DMS79 treated with DMSO at 0.1 percent for 48 hours (cell line): ENCODE measurements at regions not wholly inside any gene's neighbourhood (a gene's known extent, or its start where the extent isn't known, plus 50 kb on each side); places are given as distances from the start of the nearest gene placed in this dataset.

Experiments used
- DNase-seq: peaks from one replicate; lab custom pipeline; 2025; lab: John Stamatoyannopoulos, UW

DNA sequence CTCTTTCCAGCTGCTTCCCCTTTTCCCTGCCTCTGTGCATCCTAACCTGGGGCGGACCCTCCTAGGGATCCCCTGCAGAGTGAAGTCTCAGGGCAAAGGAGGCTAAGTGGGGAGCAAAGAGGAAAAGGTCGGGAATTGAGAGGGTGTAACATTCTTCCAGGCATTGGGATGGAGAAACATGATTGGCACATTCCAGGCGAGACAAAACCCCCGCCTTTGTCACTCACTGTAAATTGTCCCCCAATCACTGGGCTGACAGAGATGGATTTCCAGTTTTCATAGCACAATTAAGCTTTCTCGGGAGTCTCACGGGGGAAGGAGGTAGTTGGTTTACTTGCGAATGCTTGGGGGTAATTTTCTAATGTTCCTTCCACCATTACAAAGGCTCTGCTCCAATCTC lies 74.9 kb downstream of the MIAT start:
- DNase-seq = no peak

DNA sequence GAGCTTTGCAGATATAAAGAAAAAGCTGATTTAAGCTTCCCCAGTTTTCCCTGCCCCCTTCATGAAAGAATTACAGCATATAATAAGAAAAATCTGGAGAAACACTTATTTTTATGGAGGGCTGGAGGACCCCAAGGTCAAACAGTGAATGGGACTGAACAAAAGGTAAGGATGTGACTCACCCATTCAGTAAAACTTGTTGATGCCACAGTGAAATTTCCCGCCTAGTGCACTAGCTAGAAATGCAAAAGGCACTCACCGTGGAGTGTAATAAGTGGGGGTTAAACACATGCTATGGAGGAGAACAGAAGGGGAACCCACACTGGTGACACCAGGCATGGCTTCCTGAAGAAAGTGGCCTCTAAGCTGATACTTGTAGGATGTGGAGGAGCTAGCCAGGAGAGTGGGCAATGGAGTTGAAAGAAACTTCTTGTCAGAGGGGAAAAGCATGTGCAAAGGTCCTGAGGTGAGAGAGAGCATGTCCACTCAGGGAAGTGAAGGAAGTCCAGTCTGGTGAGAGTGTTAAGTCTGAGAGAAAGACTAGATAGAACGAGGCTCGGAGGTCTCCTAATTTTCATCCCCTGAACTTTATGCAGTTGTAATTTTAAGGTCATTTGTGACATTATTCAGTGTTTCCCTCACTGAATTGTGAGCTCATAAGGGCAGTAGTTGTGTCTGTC lies 77.1 kb downstream of the MIAT start:
- no peak for DNase-seq

DNA sequence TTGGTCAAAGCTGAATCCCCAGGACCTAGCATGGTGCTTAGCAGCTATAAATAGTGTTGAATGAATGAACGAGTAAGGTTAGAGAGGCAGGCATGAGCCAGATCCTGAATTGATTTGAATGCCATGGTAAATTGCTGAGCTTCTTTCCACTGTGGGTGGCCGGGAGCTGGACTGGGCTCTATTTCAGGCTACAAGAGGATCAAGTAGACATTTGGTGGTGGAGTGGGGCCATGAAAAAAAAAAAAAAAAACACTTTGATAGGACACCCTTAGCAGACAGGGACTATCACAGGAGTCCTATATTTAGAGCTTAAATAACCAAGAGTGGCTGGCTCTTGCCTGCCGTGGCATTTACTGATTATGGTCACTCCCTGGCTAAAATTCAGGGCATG lies 77.6 kb downstream of the MIAT start:
- no peak for DNase-seq

DNA sequence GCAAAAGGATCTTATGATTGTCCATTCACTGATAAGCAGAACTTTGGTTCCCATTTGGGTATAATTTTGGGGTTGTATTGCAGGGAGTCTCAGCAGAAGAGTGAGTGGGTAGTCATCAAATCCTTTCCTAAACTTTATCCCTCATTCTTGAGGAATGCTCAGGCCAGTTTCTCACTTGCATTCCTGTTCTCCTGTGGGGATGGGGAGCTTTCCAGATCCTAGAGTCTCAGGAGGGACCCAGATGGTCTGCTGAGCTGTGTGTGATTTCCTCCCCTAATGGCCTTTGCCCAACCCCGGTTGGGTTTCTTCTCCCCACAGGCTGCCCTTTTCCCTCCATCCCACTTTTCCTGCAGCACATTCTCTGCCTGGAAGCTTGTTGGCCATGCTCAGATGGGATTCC lies 79.9 kb downstream of the MIAT start:
- DNase-seq = no peak

DNA sequence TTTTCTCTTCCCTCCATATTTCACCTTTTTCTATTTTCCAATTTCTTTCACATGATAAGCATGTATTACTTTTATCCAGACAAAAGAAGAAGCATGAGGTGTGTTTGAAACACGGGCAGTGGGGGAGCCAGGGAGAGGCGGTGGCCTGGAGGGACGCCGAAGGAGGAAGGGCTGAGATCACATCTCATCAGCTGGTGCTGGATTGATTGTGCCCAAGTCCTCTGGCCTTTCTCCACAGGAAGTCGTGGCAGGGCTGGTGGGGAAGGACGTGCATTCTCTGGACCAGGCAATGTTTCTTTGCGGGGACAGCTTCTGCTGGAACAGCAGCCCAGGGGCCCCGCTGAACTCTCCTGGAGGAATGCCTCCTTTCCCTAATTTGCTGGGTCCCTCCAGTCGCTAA lies 82.9 kb downstream of the MIAT start:
- DNase-seq = no peak

DNA sequence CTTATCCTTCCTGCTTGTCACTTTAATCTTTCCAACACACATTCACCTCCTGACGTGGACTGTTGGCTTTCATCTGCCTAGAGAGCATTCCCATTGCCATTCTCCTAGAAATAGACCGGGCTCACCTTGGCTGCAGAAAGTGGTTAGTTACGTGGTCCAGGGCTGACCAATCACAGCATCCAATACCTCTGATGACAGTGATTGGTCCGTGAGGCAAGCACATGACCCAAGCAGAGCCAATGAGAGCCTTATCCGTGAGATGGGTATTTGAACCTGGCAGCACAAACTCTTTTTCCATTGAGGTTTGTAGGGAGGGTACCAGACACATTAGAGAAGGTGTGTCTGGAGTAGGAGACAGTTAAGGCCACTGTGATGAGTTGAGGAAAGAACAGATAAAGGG lies 85.8 kb downstream of the MIAT start:
- DNase-seq = no peak

DNA sequence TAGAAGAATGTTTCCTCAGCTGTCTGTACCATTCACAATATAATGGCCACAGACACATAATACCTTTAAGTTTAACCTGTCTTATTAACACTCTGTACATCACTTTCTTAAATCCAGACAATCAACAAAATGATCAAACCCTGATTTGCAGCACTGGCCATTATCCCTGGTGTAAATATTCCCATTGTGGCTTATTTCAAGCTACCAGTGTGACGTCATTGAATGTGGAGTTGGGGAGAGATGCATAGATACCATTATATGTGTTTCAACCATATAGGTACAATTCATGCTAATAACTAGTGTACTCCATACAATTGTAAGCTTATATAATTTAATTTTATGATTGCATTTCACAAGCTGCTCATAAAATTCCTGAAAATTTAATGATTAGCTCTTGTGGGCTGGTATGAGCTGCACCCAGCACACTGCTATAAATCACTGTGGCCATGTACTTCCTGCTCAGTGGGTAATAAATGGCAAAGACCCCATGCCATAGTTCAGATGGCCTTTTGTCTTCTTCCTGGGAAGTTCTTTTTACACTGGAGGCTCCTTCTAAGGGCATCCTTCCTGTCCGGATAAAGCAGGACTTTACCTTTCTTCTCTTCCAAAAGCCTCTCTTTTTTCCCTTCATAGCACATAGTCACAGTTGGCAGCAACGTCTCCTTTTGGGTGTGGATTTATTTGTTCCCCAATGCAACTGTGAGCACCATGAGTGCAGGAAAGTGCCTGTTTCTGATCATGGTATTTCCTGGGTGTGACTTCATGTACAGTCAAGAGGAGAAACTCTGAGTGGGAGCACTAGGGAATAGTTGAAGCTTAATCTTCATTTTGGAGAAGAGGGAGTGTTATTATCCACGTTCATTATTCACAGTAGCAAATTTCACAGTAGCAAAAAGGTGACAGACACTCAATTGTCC lies 87.8 kb downstream of the MIAT start:
- DNase-seq = no peak

DNA sequence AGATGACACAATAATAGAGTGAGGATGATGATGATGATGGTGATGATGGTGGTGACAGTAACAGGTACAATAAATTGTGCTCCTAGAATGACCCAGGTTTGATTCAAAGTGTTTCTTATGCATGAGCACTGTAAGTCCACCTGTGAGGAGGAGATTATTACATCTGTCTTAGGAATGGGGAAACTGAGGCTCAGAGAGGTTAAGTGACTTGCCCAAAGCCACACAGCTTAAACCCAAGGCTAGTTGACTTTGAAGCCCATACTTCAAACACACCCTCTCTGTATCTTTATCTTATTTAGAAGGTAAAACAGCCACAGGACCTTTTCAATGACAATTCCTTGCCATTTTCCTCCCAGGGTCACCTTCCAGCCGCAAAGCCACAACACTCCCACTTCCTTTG lies 88.9 kb downstream of the MIAT start:
- DNase-seq = no peak

DNA sequence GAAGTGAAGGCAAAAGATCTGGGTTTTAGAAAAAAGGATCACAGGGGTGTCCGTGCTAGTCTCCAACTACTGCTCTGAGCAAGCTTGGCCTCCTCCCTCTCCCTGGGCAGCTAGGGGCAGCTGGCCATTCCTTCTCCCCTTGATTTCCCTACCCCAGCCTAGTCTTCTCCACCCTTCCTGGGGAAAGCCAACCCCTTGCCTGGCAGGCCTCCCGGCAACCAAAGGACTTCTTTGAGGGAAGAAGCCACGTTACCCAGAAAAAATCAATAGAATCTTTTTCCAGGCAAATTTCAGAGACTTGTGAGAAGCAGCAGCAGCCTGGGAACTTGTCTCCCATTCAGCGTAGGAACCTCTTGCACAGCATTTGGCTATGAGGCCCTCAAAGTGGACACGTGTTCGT lies 91.5 kb downstream of the MIAT start:
- DNase-seq = no peak

DNA sequence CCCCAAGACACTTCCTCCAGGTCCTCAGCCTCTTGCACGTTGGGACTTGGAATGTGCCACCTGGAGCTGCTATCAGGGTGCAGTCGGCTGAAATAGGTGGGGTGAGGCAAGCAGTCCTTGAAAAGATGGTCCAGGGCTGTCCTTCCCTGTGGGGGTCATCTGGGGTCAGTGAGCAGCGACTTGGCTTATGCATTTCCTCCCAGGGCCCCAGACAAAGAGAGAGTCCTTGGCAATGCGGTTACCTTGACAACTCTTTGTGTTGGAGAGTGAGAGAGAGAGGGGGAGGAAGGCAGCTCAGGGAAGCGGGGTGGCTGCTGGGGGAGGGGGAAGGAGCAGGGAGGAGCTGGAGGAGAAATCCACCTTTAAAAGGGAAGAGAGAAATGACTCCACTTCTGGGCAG lies 93.8 kb downstream of the MIAT start:
- DNase-seq = peak; percentile 1

DNA sequence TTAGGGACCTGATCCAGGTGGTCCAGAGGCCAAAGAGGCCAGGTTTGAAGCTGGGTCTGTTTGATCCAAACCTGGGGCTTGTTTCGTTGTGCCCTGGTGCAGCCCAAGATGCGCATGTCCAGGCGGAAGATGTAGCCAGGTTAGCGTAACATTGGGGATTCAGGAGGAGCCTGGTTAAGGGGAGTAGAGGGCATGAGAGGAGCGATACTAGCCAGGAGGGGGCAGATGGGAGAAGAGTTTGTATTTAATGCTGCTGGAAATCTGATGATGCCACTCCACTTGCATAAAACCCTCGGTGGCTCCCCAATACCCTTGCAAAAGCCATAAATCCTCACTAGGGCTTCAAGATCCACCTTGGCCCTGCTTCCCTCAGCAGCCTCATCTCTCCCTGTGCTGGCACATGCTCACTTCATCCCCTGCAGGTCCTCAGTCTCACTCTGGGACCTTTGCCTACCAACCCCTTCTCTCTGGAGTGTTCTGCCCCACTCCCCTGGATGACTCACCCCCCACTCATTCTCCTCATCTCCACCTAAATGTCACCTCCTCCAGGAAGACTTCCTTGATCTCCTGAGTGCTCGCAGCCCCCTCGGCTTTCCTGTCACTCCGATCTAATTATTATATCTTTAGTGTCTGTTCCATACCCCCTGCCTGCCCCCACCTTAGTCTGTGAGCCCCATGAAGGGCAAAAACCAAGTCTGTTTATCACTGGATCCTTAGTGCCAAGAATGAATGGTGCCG lies 95.9 kb downstream of the MIAT start:
- DNase-seq = no peak

DNA sequence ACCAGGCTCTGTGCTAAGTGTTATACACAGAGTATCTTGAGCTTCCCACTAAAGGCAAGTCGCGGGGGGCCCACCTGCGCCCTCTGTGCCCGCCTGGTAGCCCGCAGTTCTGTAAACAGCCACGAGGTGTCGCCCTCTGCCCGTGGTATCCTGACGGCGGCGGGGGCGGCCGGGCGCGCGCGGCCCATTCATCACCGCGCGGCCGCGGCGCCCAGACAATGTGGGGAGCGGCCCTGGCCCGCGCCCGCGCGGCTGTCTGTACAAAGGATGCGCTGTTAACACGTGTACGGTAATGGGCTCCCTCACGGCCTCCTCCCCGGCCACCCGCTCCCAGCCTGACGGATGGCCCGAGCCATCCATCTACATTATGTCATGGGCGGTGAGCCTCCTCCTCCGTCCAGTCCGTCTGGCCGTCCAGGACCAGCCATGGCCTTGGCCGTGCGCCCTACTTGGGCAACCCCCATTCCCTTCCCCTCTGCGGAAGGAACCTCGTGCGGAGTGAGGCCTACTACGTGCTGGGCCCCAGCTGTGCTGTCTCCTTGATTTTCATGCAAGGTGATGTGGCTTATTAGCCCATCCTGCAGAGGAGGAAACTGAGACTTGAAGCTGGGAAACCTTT lies 99.4 kb downstream of the MIAT start:
- DNase-seq = no peak

DNA sequence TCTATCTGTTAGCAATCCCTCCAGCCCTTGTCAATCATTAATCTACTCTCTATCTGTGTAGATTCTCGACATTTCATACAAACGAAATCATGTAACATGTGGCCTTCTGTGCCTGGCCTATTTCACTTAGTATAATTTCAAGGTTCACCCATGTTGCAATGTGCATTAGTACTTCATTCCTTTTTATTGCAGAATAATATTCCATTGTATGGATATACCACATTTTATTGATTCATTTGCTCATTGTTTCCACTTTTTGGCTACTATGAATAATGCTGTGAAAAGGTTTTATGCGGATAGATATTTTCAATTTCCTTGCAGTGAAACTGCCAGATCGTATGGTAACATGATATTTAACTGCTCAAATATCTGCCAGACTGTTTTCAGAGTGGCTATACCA lies 100.1 kb downstream of the MIAT start:
- DNase-seq = no peak

DNA sequence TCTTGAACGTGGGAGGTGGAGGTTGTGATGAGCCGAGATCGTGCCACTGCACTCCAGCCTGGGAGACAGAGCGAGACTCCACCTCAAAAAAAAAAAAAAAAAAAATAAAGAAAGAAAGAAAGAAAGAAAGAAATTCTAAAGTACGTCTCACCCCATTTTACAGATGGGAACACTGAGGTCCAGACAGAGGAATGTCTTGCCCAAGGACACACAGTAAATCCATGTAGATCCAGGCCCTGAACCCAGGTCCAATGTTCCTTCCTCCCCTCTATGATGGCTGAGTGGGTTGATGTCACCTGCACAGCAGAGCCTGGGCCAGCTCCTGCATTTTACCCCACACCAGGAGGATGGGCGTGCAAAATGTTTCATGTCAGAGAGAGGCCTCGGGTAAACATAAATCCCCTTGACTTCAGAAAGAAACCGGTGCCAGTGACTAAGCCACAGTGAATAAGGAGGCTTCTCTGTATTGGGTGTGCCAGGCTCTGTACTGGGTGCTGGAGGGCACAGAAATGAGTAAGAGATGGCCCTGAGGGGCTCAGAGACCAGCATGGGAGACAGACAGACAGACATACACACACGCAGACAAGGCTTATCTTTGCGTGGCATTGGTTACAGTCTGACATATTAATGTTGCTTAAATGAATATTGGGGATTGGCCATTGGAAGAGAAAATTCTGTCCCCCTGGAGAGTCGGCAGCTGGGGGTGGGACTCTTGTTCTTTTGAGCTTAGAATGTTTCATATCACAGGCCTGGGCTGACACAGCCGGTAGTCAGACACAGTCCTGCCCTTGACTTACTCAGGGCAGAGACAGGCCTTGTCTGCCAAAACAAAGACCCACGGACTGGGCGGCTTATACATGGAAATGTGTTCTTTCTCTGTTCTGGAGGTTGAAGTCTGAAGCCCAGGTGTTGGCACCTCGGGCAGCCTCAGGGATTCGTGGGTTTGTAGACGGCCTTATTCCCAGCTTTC lies 105.4 kb downstream of the MIAT start:
- no peak for DNase-seq

DNA sequence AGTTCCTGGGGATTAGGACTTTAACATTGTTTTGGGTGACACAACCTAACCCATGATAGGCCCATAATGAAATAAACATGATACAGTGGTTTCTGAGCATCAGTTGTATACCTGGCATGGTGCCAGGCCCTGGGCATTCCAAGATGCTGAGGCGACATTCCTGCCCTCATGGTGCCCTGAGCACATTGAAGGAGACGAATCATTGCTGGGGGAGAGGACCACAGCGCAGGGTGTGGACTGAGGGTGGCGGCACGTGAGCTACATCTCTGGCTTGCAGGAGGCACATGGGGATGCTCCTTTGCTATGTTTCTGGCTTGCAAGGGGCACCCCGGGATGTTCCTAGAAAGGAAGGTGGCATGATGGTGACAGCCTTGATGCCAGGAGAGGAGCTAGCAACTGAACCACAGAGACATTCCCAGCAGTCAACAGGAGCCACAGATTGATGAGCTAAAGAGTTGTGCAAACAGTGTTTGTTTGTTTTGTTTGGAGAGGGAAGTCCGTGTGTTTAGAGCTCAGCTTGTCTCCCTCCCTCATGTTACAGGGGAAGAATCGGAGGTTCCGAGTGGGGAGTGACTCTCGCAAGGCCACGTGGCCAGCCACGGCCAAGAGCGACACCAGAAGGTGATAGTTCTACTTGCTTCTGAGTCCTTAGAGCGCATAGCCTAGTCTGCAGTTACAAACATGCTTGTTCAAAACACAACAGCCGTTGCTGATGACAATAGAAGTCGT lies 106.4 kb downstream of the MIAT start:
- DNase-seq = peak; percentile 32

DNA sequence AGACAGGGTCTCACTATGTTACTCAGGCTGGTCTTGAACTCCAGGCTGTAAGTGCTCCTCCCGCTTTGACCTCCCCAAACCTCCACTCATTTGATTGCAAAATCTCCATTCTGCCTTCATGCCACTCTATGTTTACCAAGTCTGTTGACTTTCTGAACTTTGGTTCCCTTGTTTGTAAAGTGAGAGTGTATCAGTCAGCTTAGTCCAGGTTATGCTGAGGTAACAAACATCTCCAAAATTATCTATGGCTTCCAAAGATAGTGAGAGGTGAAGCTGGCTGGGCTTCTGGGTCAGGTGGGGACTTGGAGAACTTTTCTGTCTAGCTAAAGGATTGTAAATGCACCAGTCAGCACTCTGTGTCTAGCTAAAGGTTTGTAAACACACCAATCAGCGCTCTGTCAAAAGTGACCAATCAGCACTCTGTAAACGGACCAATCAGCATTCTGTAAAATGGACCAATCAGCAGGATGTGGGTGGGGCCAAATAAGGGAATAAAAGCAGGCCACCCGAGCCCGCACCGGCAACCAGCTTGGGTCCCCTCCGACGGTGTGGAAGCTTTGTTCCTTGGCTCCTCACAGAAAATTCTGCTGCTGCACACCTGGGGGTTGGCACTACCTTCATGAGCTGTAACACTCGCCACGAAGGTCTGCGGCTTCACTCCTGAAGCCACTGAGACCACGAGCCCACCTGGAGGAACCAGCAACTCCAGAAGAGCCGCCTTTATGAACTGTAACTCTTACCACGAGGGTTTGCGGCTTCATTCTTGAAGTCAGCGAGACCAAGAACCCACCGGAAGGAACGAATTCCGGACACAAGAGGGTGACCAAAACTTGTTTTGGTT lies 109.3 kb downstream of the MIAT start:
- no peak for DNase-seq

DNA sequence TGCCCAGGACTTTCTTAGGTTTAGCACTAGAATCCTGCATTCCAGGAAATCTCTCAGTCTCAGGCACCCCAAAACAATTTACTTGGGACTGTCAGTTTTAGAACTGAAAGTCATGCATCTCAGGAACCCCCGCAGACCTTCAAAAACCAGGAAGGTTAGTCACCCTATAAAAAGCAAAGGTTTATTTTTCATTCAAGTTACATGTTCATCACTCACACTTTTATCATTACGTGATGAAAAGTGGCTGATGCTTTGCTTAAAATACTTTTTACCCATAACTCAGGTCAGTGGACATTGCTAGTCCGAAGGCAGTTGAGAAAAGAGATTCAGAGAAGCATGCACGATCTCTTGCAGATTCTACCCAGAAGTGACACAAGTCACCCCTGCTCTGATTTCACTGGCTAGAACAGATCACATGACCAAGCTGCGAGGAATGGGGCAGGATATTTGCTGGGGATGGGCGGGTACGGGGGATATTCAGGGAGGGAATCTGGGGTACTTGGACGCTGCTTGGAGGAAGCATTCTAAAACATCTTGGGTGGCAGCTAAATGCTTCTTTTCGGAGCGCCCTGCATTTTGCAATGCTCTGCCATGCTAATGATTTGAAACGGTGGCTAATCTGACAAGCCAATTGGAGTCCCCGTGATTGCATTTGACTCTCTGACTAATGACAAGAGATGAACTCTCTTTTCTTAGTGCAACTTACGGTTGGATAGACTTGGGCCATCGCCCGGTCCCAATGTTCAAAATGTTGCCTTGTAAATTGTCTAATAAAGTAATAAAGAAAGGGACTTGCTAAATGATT lies 110.2 kb downstream of the MIAT start:
- DNase-seq = no peak

DNA sequence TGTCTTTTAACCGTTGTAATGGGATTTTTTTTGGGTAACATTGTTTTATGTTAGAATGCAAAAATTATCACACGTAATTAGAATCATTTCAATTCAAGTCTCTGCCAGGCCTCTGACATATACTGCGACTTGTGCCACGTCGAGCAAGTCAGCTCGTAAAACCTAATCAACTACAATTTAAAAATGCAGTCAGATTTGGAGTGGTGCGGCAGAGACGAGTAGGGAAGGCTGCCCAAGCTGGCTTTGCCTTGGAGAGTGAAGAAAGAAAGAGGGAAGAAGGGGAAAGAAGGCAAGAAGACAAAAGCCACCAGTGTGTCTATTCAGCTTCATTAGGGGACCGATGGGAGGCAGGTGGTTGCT lies 110.7 kb downstream of the MIAT start:
- DNase-seq = no peak

DNA sequence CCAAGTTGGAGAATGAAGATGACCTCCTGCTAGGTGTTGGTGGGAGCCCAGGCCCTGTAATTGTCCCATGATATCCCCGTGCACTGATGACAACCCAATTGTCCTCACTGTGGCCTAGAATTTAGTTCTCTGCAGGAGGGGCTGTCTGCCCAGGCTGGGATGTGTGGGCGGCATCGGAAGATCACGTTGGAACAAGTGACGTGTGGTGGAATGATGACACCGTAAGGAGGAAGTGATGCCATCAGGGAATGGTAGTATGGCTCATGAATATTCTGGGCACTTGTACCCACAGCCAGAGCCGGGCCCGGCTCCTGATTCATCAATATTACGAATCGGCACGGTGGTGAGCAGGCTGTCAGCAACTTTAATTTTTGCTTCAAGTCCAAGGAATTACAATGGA lies 111.6 kb downstream of the MIAT start:
- no peak for DNase-seq
